K562 (cell line): ENCODE measurements at regions not wholly inside any gene's neighbourhood (a gene's known extent, or its start where the extent isn't known, plus 50 kb on each side); places are given as distances from the start of the nearest gene placed in this dataset.
A peak's percentile ranks its signal among the peaks of the same experiment; 100 is the strongest.

Experiments
- ATAC-seq: fragments of 200-7000 bp; cut with Tn5 transposase; 3 replicates; pipeline ENCODE4 v1.9.1; 2020; ENCODE audit warnings: moderate library complexity
- BruUV-seq: library from RNA; stranded (reverse); fragments of 400-500 nt; replicated peaks from 2 replicates; lab custom pipeline; 2021; lab: Mats Ljungman, UMichigan
- CTCF ChIA-PET: fragments of 300-600 bp; formaldehyde crosslinking; extraction: SDS; loops from one replicate; lab custom pipeline; 2021; ENCODE audit warnings: low intra/inter-chr PET ratio; lab: Yijun Ruan, JAX
- POLR2A ChIA-PET: fragments of 300-600, 350-650 bp; sonication (Branson Sonifier 250); formaldehyde crosslinking; extraction: SDS; loops from one replicate; lab custom pipeline; 2021; ENCODE audit warnings: antibody characterized with exemption, inconsistent platforms; lab: Yijun Ruan, JAX
- DNase-seq, 4 experiments: peaks; one replicate each; pipeline versions ENCODE4 v3.0.0 to v3.0.0-alpha.2; 2011 to 2018; ENCODE audit warnings: low spot score in 3 of 4, mixed read lengths in 3 of 4; ENCODE audit errors: extremely low read depth in 1 of 4
- FAIRE-seq: peaks from 2 replicates; lab custom pipeline; 2011; peaks lifted over from hg19 to GRCh38; lab: Jason Lieb, UNC
- H2AFZ ChIP-seq: 2 replicates; pipeline ENCODE4 v1.6.0; 2011; ENCODE audit warnings: low read depth, low read length, control low read depth, inconsistent platforms
- H3K27ac ChIP-seq: fragments of 200-600 bp; 3 replicates; pipeline ENCODE4 v1.8.0; 2011; ENCODE audit warnings: low read depth, mild to moderate bottlenecking, control low read depth, inconsistent platforms, low read length, moderate library complexity, mixed read lengths; ENCODE audit errors: extremely low read depth
- H3K27me3 ChIP-seq, 2 experiments: fragments of 300-600 bp in 1 of 2; 2 replicates in 1 of 2; 3 replicates in 1 of 2; pipeline versions ENCODE4 v1.6.0 to v1.8.0; 2011; ENCODE audit warnings: inconsistent platforms in 2 of 2, low read length in 2 of 2, mild to moderate bottlenecking in 1 of 2, mixed read lengths in 1 of 2, moderate library complexity in 1 of 2; ENCODE audit not compliant: control insufficient read depth in 2 of 2, insufficient read depth in 2 of 2
- H3K36me3 ChIP-seq: fragments of 300-600 bp; 3 replicates; pipeline ENCODE4 v1.8.0; 2011; ENCODE audit warnings: mild to moderate bottlenecking, low read length, inconsistent platforms; ENCODE audit not compliant: control insufficient read depth, insufficient read depth
- H3K4me1 ChIP-seq, 2 experiments: fragments of 200-600 bp in 1 of 2; replicated peaks in 1 of 2; 2 replicates in 1 of 2; 3 replicates in 1 of 2; pipeline versions ENCODE4 v1.5.1 to v1.8.0; 2011; ENCODE audit warnings: inconsistent platforms in 2 of 2, low read length in 2 of 2, mild to moderate bottlenecking in 1 of 2, mixed read lengths in 1 of 2, moderate library complexity in 1 of 2; ENCODE audit not compliant: control insufficient read depth in 2 of 2, insufficient read depth in 2 of 2
- H3K4me2 ChIP-seq: 2 replicates; pipeline ENCODE4 v1.6.1; 2011; ENCODE audit warnings: low read length, control low read depth, inconsistent platforms, mixed read lengths; ENCODE audit not compliant: insufficient read depth
- H3K4me3 ChIP-seq: fragments of 200-600 bp; sonication (generic), shearing (Covaris generic); 2 replicates; pipeline ENCODE4 v1.5.1; 2016; ENCODE audit warnings: control low read depth, inconsistent platforms
- H3K79me2 ChIP-seq: fragments of 200-600 bp; 3 replicates; pipeline ENCODE4 v1.8.0; 2011; ENCODE audit warnings: low read length, inconsistent platforms; ENCODE audit not compliant: control insufficient read depth, insufficient read depth
- H3K9ac ChIP-seq, 2 experiments: 2 replicates each; pipeline versions ENCODE4 v1.6.0 to v1.6.1; 2011; ENCODE audit warnings: low read depth in 2 of 2, low read length in 2 of 2, control low read depth in 1 of 2, inconsistent platforms in 1 of 2, mild to moderate bottlenecking in 1 of 2, mixed read lengths in 1 of 2; ENCODE audit not compliant: insufficient read depth in 1 of 2
- H3K9me1 ChIP-seq: one replicate; pipeline ENCODE4 v1.6.0; 2011; ENCODE audit warnings: inconsistent platforms, mild to moderate bottlenecking, low read length, moderate library complexity; ENCODE audit not compliant: control insufficient read depth, insufficient read depth
- H3K9me3 ChIP-seq: replicated peaks from 2 replicates; pipeline ENCODE4 v1.5.1; 2011; ENCODE audit warnings: low read depth, low read length, inconsistent platforms; ENCODE audit not compliant: control insufficient read depth, insufficient read depth
- H4K20me1 ChIP-seq: replicated peaks from 2 replicates; pipeline ENCODE4 v1.6.1; 2011; ENCODE audit warnings: low read length, inconsistent platforms, mixed read lengths; ENCODE audit not compliant: control insufficient read depth, insufficient read depth
- BDP1 ChIP-seq: IDR thresholded peaks from 3 replicates; pipeline ENCODE4 v1.6.1; 2011; ENCODE audit not compliant: insufficient read length, insufficient read depth
- E2F5 ChIP-seq: sonication (generic); formaldehyde crosslinking; IDR thresholded peaks from 2 replicates; pipeline ENCODE4 v1.8.0; 2022; ENCODE audit warnings: mild to moderate bottlenecking, missing genetic modification reagents
- GATAD2B ChIP-seq: fragments of 450-650 bp; IDR thresholded peaks from 2 replicates; pipeline ENCODE4 v1.6.1; 2017; ENCODE audit warnings: mild to moderate bottlenecking, borderline replicate concordance
- IRF2 ChIP-seq: sonication (generic); formaldehyde crosslinking; IDR thresholded peaks from 2 replicates; pipeline ENCODE4 v1.8.1; 2022; ENCODE audit warnings: mild to moderate bottlenecking, missing genetic modification reagents
- MAX ChIP-seq: sonication (generic); formaldehyde crosslinking; IDR thresholded peaks from 2 replicates; pipeline ENCODE4 v1.9.0; 2022; ENCODE audit warnings: mild to moderate bottlenecking, missing genetic modification reagents
- MCM2 ChIP-seq: fragments of 450-650 bp; IDR thresholded peaks from 2 replicates; pipeline ENCODE4 v1.6.1; 2017; ENCODE audit warnings: low read depth, mild to moderate bottlenecking
- MTA3 ChIP-seq: fragments of 450-650 bp; formaldehyde crosslinking; IDR thresholded peaks from 2 replicates; pipeline ENCODE4 v1.6.1; 2017; ENCODE audit warnings: mild to moderate bottlenecking, borderline replicate concordance
- NONO ChIP-seq, 2 experiments: fragments of 200-400 bp in 1 of 2; fragments of 450-650 bp in 1 of 2; formaldehyde crosslinking in 1 of 2; IDR thresholded peaks; 2 replicates each; pipeline ENCODE4 v1.6.1; 2017; ENCODE audit warnings: low read depth in 2 of 2, mild to moderate bottlenecking in 2 of 2, moderate library complexity in 2 of 2, low read length in 1 of 2
- RCOR1 ChIP-seq, 2 experiments: IDR thresholded peaks; 2 replicates each; pipeline ENCODE4 v1.6.1; 2012; ENCODE audit warnings: low read depth in 2 of 2, low read length in 2 of 2, borderline replicate concordance in 1 of 2, improper control_type of control experiment in 1 of 2
- SMARCE1 ChIP-seq: fragments of 450-650 bp; IDR thresholded peaks from 2 replicates; pipeline ENCODE4 v1.7.1; 2016; ENCODE audit warnings: mild to moderate bottlenecking
- SPI1 ChIP-seq: IDR thresholded peaks from 2 replicates; pipeline ENCODE4 v1.6.1; 2011; ENCODE audit warnings: low read depth, low read length, control low read depth, borderline replicate concordance
- ZBTB1 ChIP-seq: sonication (generic); formaldehyde crosslinking; IDR thresholded peaks from 2 replicates; pipeline ENCODE4 v1.8.1; 2023; ENCODE audit warnings: missing genetic modification reagents, low read depth, mild to moderate bottlenecking, borderline replicate concordance
- ZNF431 ChIP-seq: sonication (generic); formaldehyde crosslinking; IDR thresholded peaks from 2 replicates; pipeline ENCODE4 v1.8.0; 2022; ENCODE audit warnings: mild to moderate bottlenecking, missing genetic modification reagents
- ZSCAN29 ChIP-seq: fragments of 450-650 bp; IDR thresholded peaks from 2 replicates; pipeline ENCODE4 v1.6.1; 2017
- WGBS: fragments of 100-300 bp; shearing (Covaris generic); methylation state at CpG from one replicate; pipeline ENCODE4 v1.1.6; 2016; ENCODE audit warnings: low coverage, mixed read lengths; ENCODE audit not compliant: insufficient coverage; ENCODE audit errors: missing lambda C conversion rate; 5-methylcytosine and 5-hydroxymethylcytosine counted together
- in situ Hi-C: fragments of 300-500 bp; cut with MboI; formaldehyde crosslinking; loops from 4 replicates; pipeline ENCODE4 v1.15.0; 2018; ENCODE audit warnings: inconsistent platforms, mixed read lengths
- intact Hi-C: fragments of 100-400 bp; cut with micrococcal nuclease; formaldehyde crosslinking; loops from 2 replicates; pipeline ENCODE4 v1.14.2; 2022

GRCh38 chr19:28549680-28550277 lies 663.2 kb downstream of the UQCRFS1 start:
- CTCF ChIA-PET: no interaction called here

GRCh38 chr19:28546148-28546685 lies 666.7 kb downstream of the UQCRFS1 start:
- H4K20me1 ChIP-seq: no peaks in the 10 kb centered on the region
- CTCF ChIA-PET: no interaction called here
- no peaks in the 10 kb centered on the region for H3K9me3 ChIP-seq
- no peaks in the 10 kb centered on the region for H3K27me3 ChIP-seq
- peaks cover 4% of the 10 kb centered on the region; the same call in 1 of the 3 replicates for H3K36me3 ChIP-seq
- H2AFZ ChIP-seq: 0 out of 2 replicates have a peak overlapping the region, but pooled peaks have one; percentile 17
- peak overlapping the region; percentile 85 to 87; a peak in 3 of 4 replicates for H3K9ac ChIP-seq
- in situ Hi-C loops: no loop called here
- intact Hi-C loops: no loop called here
- FAIRE-seq: peak; percentile 89
- POLR2A ChIA-PET: interaction anchor here (0.7 to 7.0 kb wide), 7 partner anchors 9 to 58 kb away, joined by 3 to 81 read pairs (median 4); no protein-coding TSS in a partner anchor
- 6% methylated on average over 10 of the region's 10 CpGs for WGBS
- no peaks in the 10 kb centered on the region for H3K9me1 ChIP-seq
- peaks cover 24 to 25% of the 10 kb centered on the region in 2 experiments for H3K4me1 ChIP-seq
- peak overlapping the region; percentile 85 for H3K27ac ChIP-seq
- DNase-seq: peak in 2 of 4 experiments; percentile 76 to 93
- H3K4me3 ChIP-seq: peak overlapping the region; percentile 48
- H3K4me2 ChIP-seq: peak overlapping the region; percentile 87
- ATAC-seq: peak; percentile 61
- peaks cover 62% of the 10 kb centered on the region for H3K79me2 ChIP-seq
- no TSS peak for BruUV-seq
- no peak for TF ChIP-seq ZBTB1 (CRISPR knock-in tag)
- TF ChIP-seq RCOR1 (IDR thresholded peaks at IDR 0.05; ENCODE audit: borderline replicate concordance in 1 of 2, low read depth in 2 of 2, low read length in 2 of 2): peak; percentile 77 to 92; a peak in 2 of 4 replicates
- peak; percentile 46; the same call in 1 of the 2 replicates for TF ChIP-seq SPI1
- TF ChIP-seq BDP1: no peak
- TF ChIP-seq IRF2 (CRISPR knock-in tag): no peak
- no peak for TF ChIP-seq E2F5 (CRISPR knock-in tag)
- TF ChIP-seq ZSCAN29: no peak
- no peak for TF ChIP-seq MCM2
- 0 out of 2 replicates have a peak, but pooled peaks have one; percentile 59 for TF ChIP-seq MTA3
- TF ChIP-seq SMARCE1: peak; percentile 69; the same call in 1 of the 2 replicates
- TF ChIP-seq GATAD2B: no peak

More at GRCh38 chr19:28549680-28550277, 663.2 kb downstream of the UQCRFS1 start:
- Histone ChIP-seq H4K20me1 (no peaks in the 10 kb centered on the region), H3K4me2 (no peak overlapping the region), H3K79me2 (peaks cover 26% of the 10 kb centered on the region), H3K9me1 (no peaks in the 10 kb centered on the region), H3K27ac (no peak overlapping the region), H3K9me3 (no peaks in the 10 kb centered on the region), H3K36me3 (no peaks in the 10 kb centered on the region), H3K4me1 (peaks cover 28 to 37% of the 10 kb centered on the region in 2 experiments), H3K9ac (peak overlapping the region in 1 of 2 experiments; percentile 8; a peak in 1 of 4 replicates), H3K4me3 (no peak overlapping the region), H2AFZ (peak overlapping the region; percentile 39; the same call in 1 of the 2 replicates), H3K27me3 (no peaks in the 10 kb centered on the region)
- intact Hi-C loops: no loop called here
- ATAC-seq: no peak
- no TSS peak for BruUV-seq
- TF ChIP-seq MAX (CRISPR knock-in tag): no peak
- no peak for TF ChIP-seq NONO (IDR thresholded peaks at IDR 0.05; ENCODE audit: low read depth in 2 of 2, low read length in 1 of 2)
- TF ChIP-seq ZNF431 (CRISPR knock-in tag): no peak
- WGBS: 60% methylated on average over 7 of the region's 7 CpGs
- POLR2A ChIA-PET: no interaction called here
- FAIRE-seq: no peak
- no peak for DNase-seq
- in situ Hi-C loops: no loop called here
